Nephron (organoid): ENCODE measurements at regions not wholly inside any gene's neighbourhood (a gene's known extent, or its start where the extent isn't known, plus 50 kb on each side); places are given as distances from the start of the nearest gene placed in this dataset.
A peak's percentile ranks its signal among the peaks of the same experiment; 100 is the strongest.

Experiments used
- H3K27ac Mint-ChIP-seq, 3 experiments: 2 replicates each; pipeline ENCODE4 v1.8.0; 2020; ENCODE audit warnings: mixed read lengths in 3 of 3, mild to moderate bottlenecking in 2 of 3, moderate library complexity in 1 of 3
- H3K27me3 Mint-ChIP-seq: 2 replicates; pipeline ENCODE4 v1.8.0; 2021; ENCODE audit warnings: low read depth, mild to moderate bottlenecking, moderate library complexity, mixed read lengths
- H3K36me3 Mint-ChIP-seq: 2 replicates; pipeline ENCODE4 v1.8.0; 2020; ENCODE audit warnings: low read depth, mixed read lengths
- H3K4me1 Mint-ChIP-seq: 2 replicates; pipeline ENCODE4 v1.8.0; 2020; ENCODE audit warnings: mixed read lengths
- H3K4me3 Mint-ChIP-seq, 3 experiments: 2 replicates each; pipeline ENCODE4 v1.8.0; 2020; ENCODE audit warnings: mild to moderate bottlenecking in 3 of 3, mixed read lengths in 3 of 3, moderate library complexity in 2 of 3
- H3K9me3 Mint-ChIP-seq: 2 replicates; pipeline ENCODE4 v1.8.0; 2020; ENCODE audit warnings: mixed read lengths
- CTCF ChIP-seq, 3 experiments: fragments of 200-600 bp; sonication (generic); IDR thresholded peaks; one replicate each; pipeline ENCODE4 v1.5.0; 2021; ENCODE audit warnings: antibody characterized with exemption in 3 of 3; ENCODE audit not compliant: unreplicated experiment in 3 of 3

DNA sequence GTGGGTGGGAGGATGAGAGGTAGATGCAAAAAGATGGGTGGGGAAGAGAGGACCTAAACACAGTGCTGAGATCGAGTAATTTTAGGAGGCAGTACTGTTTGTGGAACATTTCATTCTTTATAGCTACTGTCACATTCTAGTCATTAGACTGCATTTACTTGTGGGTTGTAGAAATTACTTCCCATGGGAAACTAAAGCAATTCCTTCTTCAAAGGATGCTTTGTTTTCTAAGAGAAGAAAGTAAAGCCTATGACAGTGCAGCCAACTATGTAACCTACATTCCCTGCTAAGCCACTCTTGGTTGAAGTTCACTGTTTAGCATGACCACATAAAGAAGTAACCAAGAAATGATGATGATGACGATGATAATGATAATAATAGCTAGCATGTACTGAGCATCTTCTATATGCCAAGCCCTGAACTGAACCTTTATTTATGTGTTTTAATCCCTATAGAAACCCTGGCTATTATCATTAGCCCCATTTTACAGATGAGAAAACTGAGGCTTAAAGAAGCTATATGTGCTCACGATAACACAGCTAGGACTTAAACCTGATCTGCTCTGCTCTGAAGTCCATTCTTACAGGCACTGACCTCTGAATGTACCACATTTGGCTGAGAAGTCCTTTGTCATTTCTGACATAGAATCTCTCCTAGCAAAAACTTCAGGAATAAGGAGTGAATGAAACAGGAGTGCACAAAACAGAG is 114.5 kb upstream of the KIT start:
- H3K27ac Mint-ChIP-seq, result no peak overlapping the region
- H3K27me3 Mint-ChIP-seq, result peaks cover 14% of the 10 kb centered on the region
- no peak for TF ChIP-seq CTCF (IDR thresholded peaks at IDR 0.05; ENCODE audit: unreplicated experiment in 3 of 3)
- no peak overlapping the region for H3K4me3 Mint-ChIP-seq
- no peaks in the 10 kb centered on the region for H3K36me3 Mint-ChIP-seq
- no peaks in the 10 kb centered on the region for H3K9me3 Mint-ChIP-seq
- peaks cover 15% of the 10 kb centered on the region for H3K4me1 Mint-ChIP-seq

- Mint-ChIP-seq H3K36me3 (no peaks in the 10 kb centered on the region), H3K4me3 (no peak overlapping the region)
Observed at GRCh38 chr4:54545663-54546424, 111.9 kb upstream of the KIT start.

DNA sequence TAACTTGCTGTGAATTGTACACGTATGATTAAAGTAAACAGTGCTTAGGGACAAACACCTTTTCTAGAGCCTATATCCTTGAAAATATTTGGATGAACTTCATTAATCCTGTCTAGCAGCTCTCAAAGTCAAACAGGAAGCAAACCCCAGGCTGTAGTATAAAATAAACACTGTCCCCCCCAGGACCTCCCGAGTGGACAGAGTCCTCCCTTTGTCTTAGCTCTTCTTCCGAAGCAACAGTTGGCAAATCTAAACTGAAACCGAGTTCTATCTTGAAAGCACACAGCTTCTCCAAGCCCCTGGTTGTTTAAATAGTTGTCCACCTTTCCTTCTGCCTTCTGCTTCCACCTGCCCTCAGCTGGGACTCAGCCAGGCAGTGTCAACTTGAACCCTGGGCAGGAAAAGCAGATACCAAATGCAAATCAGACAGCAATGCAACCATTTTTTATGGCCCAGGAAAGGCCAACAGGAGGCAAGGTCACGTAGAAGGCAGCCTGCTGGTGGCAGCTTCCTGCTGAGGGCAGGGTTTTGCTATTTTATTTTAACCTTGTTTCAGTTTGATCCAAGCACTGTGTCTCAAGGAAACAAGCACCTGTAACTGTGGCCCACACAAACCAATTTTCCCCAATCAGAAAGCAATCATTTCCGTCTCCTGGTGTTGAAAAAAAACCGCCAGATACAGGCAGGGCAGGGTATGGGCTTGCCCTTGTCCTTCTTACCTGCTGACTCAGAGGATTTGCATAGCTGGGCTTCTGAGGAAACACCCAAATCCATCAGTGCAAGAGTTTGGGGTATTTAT is 110.3 kb upstream of the KIT start:
- Mint-ChIP-seq H3K27me3 (peaks cover 9% of the 10 kb centered on the region), H3K9me3 (no peaks in the 10 kb centered on the region), H3K36me3 (no peaks in the 10 kb centered on the region), H3K4me3 (no peak overlapping the region), H3K4me1 (no peaks in the 10 kb centered on the region), H3K27ac (peak overlapping the region in 1 of 3 experiments; percentile 48)
- no peak for TF ChIP-seq CTCF (IDR thresholded peaks at IDR 0.05; ENCODE audit: unreplicated experiment in 3 of 3)

More at GRCh38 chr4:54545663-54546424, 111.9 kb upstream of the KIT start:
- Mint-ChIP-seq H3K4me1 (peaks cover 9% of the 10 kb centered on the region), H3K27me3 (peaks cover 9% of the 10 kb centered on the region), H3K9me3 (no peaks in the 10 kb centered on the region), H3K27ac (no peak overlapping the region)
- no peak for TF ChIP-seq CTCF (IDR thresholded peaks at IDR 0.05; ENCODE audit: unreplicated experiment in 3 of 3)

GRCh38 chr4:54548098-54548620 is 109.6 kb upstream of the KIT start:
- Mint-ChIP-seq H3K9me3 (no peaks in the 10 kb centered on the region), H3K4me1 (no peaks in the 10 kb centered on the region), H3K27ac (peak overlapping the region in 1 of 3 experiments; percentile 48), H3K27me3 (peaks cover 9% of the 10 kb centered on the region), H3K36me3 (no peaks in the 10 kb centered on the region), H3K4me3 (no peak overlapping the region)
- no peak for TF ChIP-seq CTCF (IDR thresholded peaks at IDR 0.05; ENCODE audit: unreplicated experiment in 3 of 3)

DNA sequence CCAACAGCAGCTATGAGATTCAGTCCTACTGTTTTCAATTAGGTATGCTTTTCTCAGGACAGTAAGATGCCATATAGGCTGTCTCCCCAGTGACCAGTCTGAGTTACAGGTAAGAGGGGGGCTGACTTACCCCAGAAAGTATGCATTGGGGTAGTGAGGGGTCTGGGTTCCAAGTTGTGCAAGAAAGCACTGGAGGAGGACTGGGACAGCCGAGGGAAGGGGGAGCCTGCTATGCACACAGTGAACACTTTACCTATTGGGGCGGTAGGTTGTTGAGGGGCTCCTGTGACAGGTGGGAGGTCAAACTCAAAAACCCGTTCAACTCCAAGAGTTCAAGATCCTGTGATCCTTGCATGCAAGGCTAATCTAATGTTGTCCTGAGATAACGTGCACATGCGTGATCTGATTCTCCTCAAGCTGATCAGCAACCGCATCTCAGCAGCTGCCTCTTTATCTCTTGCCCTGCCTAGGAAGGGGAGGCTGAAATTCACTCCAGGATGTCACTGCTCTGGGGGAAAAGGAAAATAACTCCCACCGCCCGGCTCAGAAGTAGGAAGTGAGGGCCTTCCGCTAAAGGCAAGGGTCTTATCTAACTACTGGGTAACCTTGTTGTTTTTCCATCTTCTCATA is 108.8 kb upstream of the KIT start:
- no peaks in the 10 kb centered on the region for H3K36me3 Mint-ChIP-seq
- H3K4me1 Mint-ChIP-seq, result no peaks in the 10 kb centered on the region
- no peak overlapping the region for H3K4me3 Mint-ChIP-seq
- H3K27ac Mint-ChIP-seq, result no peak overlapping the region
- peaks cover 9% of the 10 kb centered on the region for H3K27me3 Mint-ChIP-seq
- no peaks in the 10 kb centered on the region for H3K9me3 Mint-ChIP-seq
- TF ChIP-seq CTCF (IDR thresholded peaks at IDR 0.05; ENCODE audit: unreplicated experiment in 3 of 3), result no peak
